Bronchial epithelial cell (primary cell): ENCODE measurements at regions not wholly inside any gene's neighbourhood (a gene's known extent, or its start where the extent isn't known, plus 50 kb on each side); places are given as distances from the start of the nearest gene placed in this dataset.

Source experiments
- DNase-seq: peaks from one replicate; pipeline ENCODE4 v3.0.0-alpha.2; 2010; ENCODE audit warnings: low read depth
- FAIRE-seq: peaks from 2 replicates; lab custom pipeline; 2011; peaks lifted over from hg19 to GRCh38; lab: Jason Lieb, UNC
- H3K27me3 ChIP-seq: 2 replicates; pipeline ENCODE4 v1.5.1; 2011; ENCODE audit warnings: low read length; ENCODE audit not compliant: control insufficient read depth, insufficient read depth
- H3K36me3 ChIP-seq: 2 replicates; pipeline ENCODE4 v1.5.1; 2011; ENCODE audit warnings: low read length; ENCODE audit not compliant: control insufficient read depth, insufficient read depth
- H3K4me3 ChIP-seq: 2 replicates; pipeline ENCODE4 v1.5.1; 2011; ENCODE audit warnings: mild to moderate bottlenecking, low read depth, low read length, control low read depth
- CTCF ChIP-seq: IDR thresholded peaks from 2 replicates; pipeline ENCODE4 v1.5.1; 2011; ENCODE audit warnings: mild to moderate bottlenecking, moderate library complexity, low read length, control low read depth, inconsistent platforms; ENCODE audit not compliant: insufficient read depth, severe bottlenecking

- Histone ChIP-seq H3K36me3 (no peaks in the 10 kb centered on the region), H3K4me3 (no peak overlapping the region), H3K27me3 (no peaks in the 10 kb centered on the region)
- no peak for TF ChIP-seq CTCF
- FAIRE-seq (peak; percentile 28), DNase-seq (no peak)
Observed at GRCh38 chrX:113959912-113960626, 623.8 kb upstream of the HTR2C start.

- Histone ChIP-seq H3K27me3 (no peaks in the 10 kb centered on the region), H3K4me3 (no peak overlapping the region), H3K36me3 (no peaks in the 10 kb centered on the region)
- no peak for TF ChIP-seq CTCF
- FAIRE-seq (no peak), DNase-seq (no peak)
Observed at GRCh38 chrX:113956936-113957335, 627.0 kb upstream of the HTR2C start.

GRCh38 chrX:113954297-113954696 is 629.6 kb upstream of the HTR2C start:
- no peaks in the 10 kb centered on the region for H3K36me3 ChIP-seq
- no peak for DNase-seq
- no peak for TF ChIP-seq CTCF
- FAIRE-seq = no peak
- no peak overlapping the region for H3K4me3 ChIP-seq
- H3K27me3 ChIP-seq = no peaks in the 10 kb centered on the region

GRCh38 chrX:113950081-113950678 is 633.7 kb upstream of the HTR2C start:
- H3K27me3 ChIP-seq = no peaks in the 10 kb centered on the region
- DNase-seq = no peak
- no peak for TF ChIP-seq CTCF
- H3K36me3 ChIP-seq = no peaks in the 10 kb centered on the region
- FAIRE-seq = no peak
- H3K4me3 ChIP-seq = no peak overlapping the region

GRCh38 chrX:113947548-113947947 is 636.3 kb upstream of the HTR2C start:
- FAIRE-seq (no peak), DNase-seq (no peak)
- no peaks in the 10 kb centered on the region for H3K27me3 ChIP-seq
- TF ChIP-seq CTCF = no peak
- H3K4me3 ChIP-seq = no peak overlapping the region
- H3K36me3 ChIP-seq = no peaks in the 10 kb centered on the region
